ENCODE measurements at regions not wholly inside any gene's neighbourhood (a gene's known extent, or its start where the extent isn't known, plus 50 kb on each side); places are given as distances from the start of the nearest gene placed in this dataset.

- DNase-seq (ENCODE audit: low read depth in 3 of 3) = no peak
These were observed 214.4 kb downstream of the METTL4 start for GRCh38 chr18:2356906-2357305.

GRCh38 chr18:2360861-2361260, 210.4 kb downstream of the METTL4 start:
- no peak for DNase-seq (ENCODE audit: low read depth in 3 of 3)

- no peak for DNase-seq (ENCODE audit: low read depth in 3 of 3)
These were observed 203.2 kb downstream of the METTL4 start for GRCh38 chr18:2368102-2368501.

- DNase-seq (ENCODE audit: low read depth in 3 of 3) = no peak
These were observed 194.6 kb downstream of the METTL4 start for GRCh38 chr18:2376707-2377106.

GRCh38 chr18:2380101-2380500, 191.2 kb downstream of the METTL4 start:
- DNase-seq (ENCODE audit: low read depth in 3 of 3) = no peak

GRCh38 chr18:2381539-2381938, 189.8 kb downstream of the METTL4 start:
- DNase-seq (ENCODE audit: low read depth in 3 of 3) = no peak

GRCh38 chr18:2387588-2387987, 183.7 kb downstream of the METTL4 start:
- DNase-seq (ENCODE audit: low read depth in 3 of 3) = no peak

- no peak for DNase-seq (ENCODE audit: low read depth in 3 of 3)
These were observed 181.1 kb downstream of the METTL4 start for GRCh38 chr18:2390158-2390557.

- no peak for DNase-seq (ENCODE audit: low read depth in 3 of 3)
These were observed 179.8 kb downstream of the METTL4 start for GRCh38 chr18:2391470-2391869.

GRCh38 chr18:2392446-2392845, 178.9 kb downstream of the METTL4 start:
- no peak for DNase-seq (ENCODE audit: low read depth in 3 of 3)

GRCh38 chr18:2394684-2395083, 176.6 kb downstream of the METTL4 start:
- no peak for DNase-seq (ENCODE audit: low read depth in 3 of 3)

- DNase-seq (ENCODE audit: low read depth in 3 of 3) = no peak
These were observed 175.7 kb downstream of the METTL4 start for GRCh38 chr18:2395427-2396161.

GRCh38 chr18:2396162-2396505, 175.2 kb downstream of the METTL4 start:
- DNase-seq (ENCODE audit: low read depth in 3 of 3) = no peak

GRCh38 chr18:2400701-2401196, 170.6 kb downstream of the METTL4 start:
- no peak for DNase-seq (ENCODE audit: low read depth in 3 of 3)

- DNase-seq (ENCODE audit: low read depth in 3 of 3) = no peak
These were observed 169.2 kb downstream of the METTL4 start for GRCh38 chr18:2402084-2402483.

- no peak for DNase-seq (ENCODE audit: low read depth in 3 of 3)
These were observed 164.8 kb downstream of the METTL4 start for GRCh38 chr18:2406544-2406943.

GRCh38 chr18:2407961-2408360, 163.3 kb downstream of the METTL4 start:
- DNase-seq (ENCODE audit: low read depth in 3 of 3) = no peak

- no peak for DNase-seq (ENCODE audit: low read depth in 3 of 3)
These were observed 161.4 kb downstream of the METTL4 start for GRCh38 chr18:2409906-2410305.

GRCh38 chr18:2410688-2411087, 160.6 kb downstream of the METTL4 start:
- DNase-seq (ENCODE audit: low read depth in 3 of 3) = no peak

GRCh38 chr18:2411381-2411960, 159.8 kb downstream of the METTL4 start:
- DNase-seq (ENCODE audit: low read depth in 3 of 3) = no peak

- DNase-seq (ENCODE audit: low read depth in 3 of 3) = no peak
These were observed 159.0 kb downstream of the METTL4 start for GRCh38 chr18:2412281-2412680.

- no peak for DNase-seq (ENCODE audit: low read depth in 3 of 3)
These were observed 158.1 kb downstream of the METTL4 start for GRCh38 chr18:2412996-2413751.

- no peak for DNase-seq (ENCODE audit: low read depth in 3 of 3)
These were observed 157.1 kb downstream of the METTL4 start for GRCh38 chr18:2414235-2414634.

All from stimulated activated CD4-positive, alpha-beta T cell treated with anti-CD3 and anti-CD28 coated beads, TNF-alpha, amount 100 ng/mL, for 4 hours (primary cell).